HEK293 (cell line): ENCODE measurements at regions not wholly inside any gene's neighbourhood (a gene's known extent, or its start where the extent isn't known, plus 50 kb on each side); places are given as distances from the start of the nearest gene placed in this dataset.

Experiments
- CTCF ChIA-PET: fragments of 350-600 bp; formaldehyde crosslinking; extraction: SDS; loops from one replicate; lab custom pipeline; 2021; ENCODE audit warnings: antibody characterized with exemption; lab: Yijun Ruan, JAX
- POLR2A ChIA-PET: fragments of 300-600 bp; formaldehyde crosslinking; extraction: SDS; loops from one replicate; lab custom pipeline; 2020; ENCODE audit warnings: antibody characterized with exemption, inconsistent platforms; lab: Yijun Ruan, JAX
- H3K27ac ChIP-seq: fragments of 200-500 bp; sonication (Bioruptor generic); 2 replicates; pipeline ENCODE4 v1.5.1; 2014; ENCODE audit warnings: low read depth, low read length, control low read depth, inconsistent platforms; ENCODE audit errors: extremely low read depth
- H3K36me3 ChIP-seq, 2 experiments: fragments of 200-500 bp in 1 of 2; sonication (Bioruptor generic) in 1 of 2; 1 replicate in 1 of 2; 2 replicates in 1 of 2; pipeline ENCODE4 v1.5.1; 2014 to 2017; ENCODE audit warnings: inconsistent platforms in 2 of 2, low read length in 2 of 2; ENCODE audit not compliant: control insufficient read depth in 2 of 2, insufficient read depth in 1 of 2
- H3K4me1 ChIP-seq: fragments of 200-500 bp; sonication (Bioruptor generic); 2 replicates; pipeline ENCODE4 v1.5.1; 2014; ENCODE audit warnings: mild to moderate bottlenecking, low read length, inconsistent platforms; ENCODE audit not compliant: control insufficient read depth, insufficient read depth
- H3K4me3 ChIP-seq: 2 replicates; pipeline ENCODE4 v1.5.1; 2011; ENCODE audit warnings: low read depth, mild to moderate bottlenecking, control low read depth, low read length, moderate library complexity
- H3K9me3 ChIP-seq: fragments of 200-500 bp; sonication (Bioruptor generic); 2 replicates; pipeline ENCODE4 v1.5.1; 2014; ENCODE audit warnings: low read depth, low read length, inconsistent platforms; ENCODE audit not compliant: control insufficient read depth, insufficient read depth
- BCL11B ChIP-seq: fragments of 450-650 bp; formaldehyde crosslinking; IDR thresholded peaks from 2 replicates; pipeline ENCODE4 v1.5.1; 2016; ENCODE audit warnings: low read depth, missing biosample characterization, missing genetic modification characterization
- BCL6B ChIP-seq: fragments of 450-650 bp; formaldehyde crosslinking; IDR thresholded peaks from 2 replicates; pipeline ENCODE4 v1.5.1; 2017; ENCODE audit warnings: missing biosample characterization, missing genetic modification characterization
- HOXA7 ChIP-seq: sonication (generic); formaldehyde crosslinking; IDR thresholded peaks from 2 replicates; pipeline ENCODE4 v1.8.1; 2022; ENCODE audit warnings: missing genetic modification reagents, borderline replicate concordance
- KLF1 ChIP-seq: fragments of 450-650 bp; formaldehyde crosslinking; IDR thresholded peaks from 2 replicates; pipeline ENCODE4 v1.5.1; 2016; ENCODE audit warnings: missing biosample characterization, missing genetic modification characterization
- KLF10 ChIP-seq: fragments of 450-650 bp; IDR thresholded peaks from 2 replicates; pipeline ENCODE4 v1.5.1; 2018; ENCODE audit warnings: missing biosample characterization, mild to moderate bottlenecking, missing genetic modification characterization
- KLF17 ChIP-seq: fragments of 450-650 bp; formaldehyde crosslinking; IDR thresholded peaks from 2 replicates; pipeline ENCODE4 v1.5.1; 2016; ENCODE audit warnings: missing biosample characterization, missing genetic modification characterization
- PRDM6 ChIP-seq: fragments of 450-650 bp; formaldehyde crosslinking; IDR thresholded peaks from 2 replicates; pipeline ENCODE4 v1.5.1; 2017; ENCODE audit warnings: missing biosample characterization, missing genetic modification characterization
- TCF7L2 ChIP-seq: IDR thresholded peaks from 2 replicates; pipeline ENCODE4 v1.6.1; 2011; ENCODE audit warnings: low read depth, mild to moderate bottlenecking, inconsistent platforms, low read length, moderate library complexity, borderline replicate concordance
- ZBTB7A ChIP-seq: fragments of 450-650 bp; formaldehyde crosslinking; IDR thresholded peaks from 2 replicates; pipeline ENCODE4 v1.5.1; 2016; ENCODE audit warnings: low read depth, missing biosample characterization, missing genetic modification characterization
- ZFHX2 ChIP-seq: fragments of 450-650 bp; formaldehyde crosslinking; conservative IDR thresholded peaks from 2 replicates; pipeline ENCODE4 v1.5.1; 2016; ENCODE audit warnings: missing biosample characterization, missing genetic modification characterization
- ZNF155 ChIP-seq: fragments of 450-650 bp; formaldehyde crosslinking; IDR thresholded peaks from 2 replicates; pipeline ENCODE4 v1.5.1; 2016; ENCODE audit warnings: missing biosample characterization, missing genetic modification characterization
- ZNF239 ChIP-seq: fragments of 450-650 bp; formaldehyde crosslinking; IDR thresholded peaks from 2 replicates; pipeline ENCODE4 v1.5.1; 2016; ENCODE audit warnings: missing biosample characterization, missing genetic modification characterization
- ZNF280D ChIP-seq: fragments of 450-650 bp; formaldehyde crosslinking; IDR thresholded peaks from 2 replicates; pipeline ENCODE4 v1.5.1; 2016; ENCODE audit warnings: missing biosample characterization, missing genetic modification characterization
- ZNF324 ChIP-seq: fragments of 450-650 bp; formaldehyde crosslinking; IDR thresholded peaks from 2 replicates; pipeline ENCODE4 v1.5.1; 2016; ENCODE audit warnings: missing biosample characterization, missing genetic modification characterization
- ZNF398 ChIP-seq: fragments of 450-650 bp; formaldehyde crosslinking; IDR thresholded peaks from 2 replicates; pipeline ENCODE4 v1.5.1; 2017; ENCODE audit warnings: missing biosample characterization, missing genetic modification characterization
- ZNF423 ChIP-seq: fragments of 450-650 bp; formaldehyde crosslinking; IDR thresholded peaks from 2 replicates; pipeline ENCODE4 v1.5.1; 2016; ENCODE audit warnings: missing biosample characterization, missing genetic modification characterization
- ZNF426 ChIP-seq: fragments of 450-650 bp; formaldehyde crosslinking; IDR thresholded peaks from 2 replicates; pipeline ENCODE4 v1.5.1; 2017; ENCODE audit warnings: missing biosample characterization, missing genetic modification characterization, mild to moderate bottlenecking, inconsistent platforms, moderate library complexity
- ZNF433 ChIP-seq: fragments of 450-650 bp; formaldehyde crosslinking; IDR thresholded peaks from 2 replicates; pipeline ENCODE4 v1.5.1; 2016; ENCODE audit warnings: missing biosample characterization, missing genetic modification characterization, low read depth
- ZNF513 ChIP-seq: fragments of 450-650 bp; IDR thresholded peaks from 2 replicates; pipeline ENCODE4 v1.5.1; 2018; ENCODE audit warnings: missing biosample characterization, missing genetic modification characterization
- ZNF600 ChIP-seq: fragments of 450-650 bp; formaldehyde crosslinking; IDR thresholded peaks from 2 replicates; pipeline ENCODE4 v1.5.1; 2016; ENCODE audit warnings: missing biosample characterization, missing genetic modification characterization
- ZNF704 ChIP-seq: fragments of 450-650 bp; formaldehyde crosslinking; IDR thresholded peaks from 2 replicates; pipeline ENCODE4 v1.5.1; 2016; ENCODE audit warnings: missing biosample characterization, missing genetic modification characterization

- TF ChIP-seq BCL11B (tag by site-specific recombination) (no peak), BCL6B (tag by site-specific recombination) (no peak), ZBTB7A (no peak), ZNF398 (tag by site-specific recombination) (no peak), KLF17 (no peak), ZNF280D (no peak), ZNF426 (no peak), ZNF239 (tag by site-specific recombination) (no peak), KLF10 (tag by site-specific recombination) (no peak), ZNF704 (tag by site-specific recombination) (no peak), ZFHX2 (tag by site-specific recombination) (no peak), ZNF600 (tag by site-specific recombination) (no peak)
- TF ChIP-seq, all 188 proteins: peak for 0
- ChIA-PET POLR2A (no interaction called here), CTCF (no interaction called here)
- H3K4me3 ChIP-seq: no peak overlapping the region
- no peaks in the 10 kb centered on the region for H3K9me3 ChIP-seq
- no peaks in the 10 kb centered on the region for H3K4me1 ChIP-seq
- H3K27ac ChIP-seq: no peak overlapping the region
- no peaks in the 10 kb centered on the region for H3K36me3 ChIP-seq
Measured at GRCh38 chr18:14000884-14001283, 85.5 kb upstream of the MC2R start.

GRCh38 chr18:13999231-13999630, 83.9 kb upstream of the MC2R start:
- CTCF ChIA-PET: interaction anchor here (0.6 kb wide), 1 partner anchor 85 kb away, joined by 3 read pairs; no protein-coding TSS in a partner anchor
- H3K9me3 ChIP-seq: no peaks in the 10 kb centered on the region
- TF ChIP-seq ZNF433 (tag by site-specific recombination): no peak
- POLR2A ChIA-PET: no interaction called here
- H3K4me1 ChIP-seq: no peaks in the 10 kb centered on the region
- H3K27ac ChIP-seq: no peak overlapping the region
- no peaks in the 10 kb centered on the region for H3K36me3 ChIP-seq
- H3K4me3 ChIP-seq: no peak overlapping the region

- ChIA-PET CTCF (no interaction called here), POLR2A (no interaction called here)
- no peaks in the 10 kb centered on the region for H3K36me3 ChIP-seq
- no peaks in the 10 kb centered on the region for H3K9me3 ChIP-seq
- no peak overlapping the region for H3K4me3 ChIP-seq
- H3K27ac ChIP-seq: no peak overlapping the region
- H3K4me1 ChIP-seq: no peaks in the 10 kb centered on the region
- TF ChIP-seq ZNF423 (tag by site-specific recombination): no peak
- TF ChIP-seq ZNF324 (tag by site-specific recombination): no peak
- TF ChIP-seq HOXA7 (CRISPR knock-in tag): no peak
- no peak for TF ChIP-seq TCF7L2
- no peak for TF ChIP-seq ZNF155 (tag by site-specific recombination)
- TF ChIP-seq ZNF513 (tag by site-specific recombination): no peak
- no peak for TF ChIP-seq KLF1 (tag by site-specific recombination)
- no peak for TF ChIP-seq PRDM6 (tag by site-specific recombination)
Measured at GRCh38 chr18:13998571-13998970, 83.2 kb upstream of the MC2R start.
